ENCODE measurements at regions not wholly inside any gene's neighbourhood (a gene's known extent, or its start where the extent isn't known, plus 50 kb on each side); places are given as distances from the start of the nearest gene placed in this dataset.
"Not testable (repeated sequence)": the region's sequence is repeated elsewhere in the genome, so short reads cannot be mapped to it uniquely, and the experiment has no call there.

DNA sequence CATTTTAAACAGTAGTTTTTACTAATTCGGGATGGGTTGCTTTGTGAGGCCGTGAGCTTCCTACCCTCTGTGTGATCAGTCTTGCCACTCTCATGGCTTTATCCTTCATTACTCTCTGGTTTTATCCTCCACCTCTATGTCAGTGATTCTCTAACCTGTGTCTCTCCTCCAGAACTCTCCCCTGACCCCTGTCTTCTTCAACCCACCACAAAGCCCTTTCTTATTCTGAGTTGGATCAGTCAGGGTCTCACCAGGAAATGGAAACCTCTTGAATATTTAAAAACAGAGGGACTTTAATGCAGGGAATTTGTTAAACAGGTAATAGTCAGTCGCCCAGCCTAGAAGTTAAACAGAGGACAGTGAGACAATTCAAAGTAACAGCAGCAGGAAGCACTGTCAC lies 64.2 kb upstream of the ADPGK start:
- Histone ChIP-seq H3K27me3 (ENCODE audit: control insufficient read depth in 5 of 5, insufficient read depth in 4 of 5, low read length in 5 of 5) (peaks cover 3 to 16% (median 9%) of the 10 kb centered on the region in 5 donors), H3K27ac (ENCODE audit: low read depth, low read length) (no peak overlapping the region), H3K9me3 (ENCODE audit: control insufficient read depth in 5 of 5, low read length in 5 of 5) (no peaks in the 10 kb centered on the region), H3K4me3 (ENCODE audit: low read depth in 1 of 5, low read length in 5 of 5) (no peak overlapping the region), H3K36me3 (ENCODE audit: control insufficient read depth in 5 of 5, insufficient read depth in 5 of 5, low read length in 5 of 5) (no peaks in the 10 kb centered on the region), H3K9ac (ENCODE audit: low read length in 5 of 5) (no peak overlapping the region), H3K4me1 (ENCODE audit: control insufficient read depth in 5 of 5, insufficient read depth in 5 of 5, low read length in 5 of 5) (peaks cover 0 to 14% (median 0%) of the 10 kb centered on the region in 5 donors)

GRCh38 chr15:72847033-72847432 lies 63.5 kb upstream of the ADPGK start:
- no peak overlapping the region for H3K9ac ChIP-seq (ENCODE audit: low read length in 5 of 5)
- no peak overlapping the region for H3K27ac ChIP-seq (ENCODE audit: low read depth, low read length)
- no peaks in the 10 kb centered on the region for H3K9me3 ChIP-seq (ENCODE audit: control insufficient read depth in 5 of 5, low read length in 5 of 5)
- no peaks in the 10 kb centered on the region for H3K36me3 ChIP-seq (ENCODE audit: control insufficient read depth in 5 of 5, insufficient read depth in 5 of 5, low read length in 5 of 5)
- peaks cover 0 to 14% (median 0%) of the 10 kb centered on the region in 5 donors for H3K4me1 ChIP-seq (ENCODE audit: control insufficient read depth in 5 of 5, insufficient read depth in 5 of 5, low read length in 5 of 5)
- peaks cover 3 to 16% (median 9%) of the 10 kb centered on the region in 5 donors for H3K27me3 ChIP-seq (ENCODE audit: control insufficient read depth in 5 of 5, insufficient read depth in 4 of 5, low read length in 5 of 5)
- H3K4me3 ChIP-seq (ENCODE audit: low read depth in 1 of 5, low read length in 5 of 5) = no peak overlapping the region

- Histone ChIP-seq H3K4me3 (ENCODE audit: low read depth in 1 of 5, low read length in 5 of 5) (no peak overlapping the region), H3K36me3 (ENCODE audit: control insufficient read depth in 5 of 5, insufficient read depth in 5 of 5, low read length in 5 of 5) (no peaks in the 10 kb centered on the region), H3K27ac (ENCODE audit: low read depth, low read length) (no peak overlapping the region), H3K9ac (ENCODE audit: low read length in 5 of 5) (no peak overlapping the region), H3K27me3 (ENCODE audit: control insufficient read depth in 5 of 5, insufficient read depth in 4 of 5, low read length in 5 of 5) (peaks cover 3 to 16% (median 9%) of the 10 kb centered on the region in 5 donors), H3K9me3 (ENCODE audit: control insufficient read depth in 5 of 5, low read length in 5 of 5) (no peaks in the 10 kb centered on the region), H3K4me1 (ENCODE audit: control insufficient read depth in 5 of 5, insufficient read depth in 5 of 5, low read length in 5 of 5) (peaks cover 0 to 14% (median 0%) of the 10 kb centered on the region in 5 donors)
Measured at GRCh38 chr15:72845981-72846383, 62.4 kb upstream of the ADPGK start.

DNA sequence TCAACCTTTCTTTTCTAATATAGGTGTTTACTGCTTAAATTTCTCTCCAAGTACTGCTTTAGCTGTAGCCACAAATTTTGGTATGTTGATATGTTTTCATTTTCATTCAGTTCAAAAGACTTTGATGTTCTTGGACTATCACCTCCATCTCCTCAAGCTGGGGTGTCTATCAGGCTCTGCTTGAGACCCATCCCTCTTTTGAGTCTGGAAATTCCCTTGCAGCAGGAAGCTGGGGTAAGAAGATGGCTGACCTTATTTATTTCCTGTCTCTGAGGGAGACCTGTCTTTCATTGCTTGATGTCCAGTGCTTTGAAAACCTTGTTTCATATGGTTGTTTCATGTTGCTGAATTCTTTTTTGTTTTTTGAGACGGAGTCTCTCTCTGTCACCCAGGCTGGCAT lies 60.5 kb upstream of the ADPGK start:
- Histone ChIP-seq H3K36me3 (ENCODE audit: control insufficient read depth in 5 of 5, insufficient read depth in 5 of 5, low read length in 5 of 5) (no peaks in the 10 kb centered on the region), H3K4me3 (ENCODE audit: low read depth in 1 of 5, low read length in 5 of 5) (no peak overlapping the region), H3K4me1 (ENCODE audit: control insufficient read depth in 5 of 5, insufficient read depth in 5 of 5, low read length in 5 of 5) (peaks cover 0 to 14% (median 0%) of the 10 kb centered on the region in 5 donors), H3K9ac (ENCODE audit: low read length in 5 of 5) (no peak overlapping the region), H3K27ac (ENCODE audit: low read depth, low read length) (no peak overlapping the region), H3K27me3 (ENCODE audit: control insufficient read depth in 5 of 5, insufficient read depth in 4 of 5, low read length in 5 of 5) (peaks cover 0 to 11% (median 2%) of the 10 kb centered on the region in 5 donors), H3K9me3 (ENCODE audit: control insufficient read depth in 5 of 5, low read length in 5 of 5) (no peaks in the 10 kb centered on the region)

GRCh38 chr15:72843340-72843739 lies 59.8 kb upstream of the ADPGK start:
- H3K4me1 ChIP-seq (ENCODE audit: control insufficient read depth in 5 of 5, insufficient read depth in 5 of 5, low read length in 5 of 5) = peaks cover 0 to 14% (median 3%) of the 10 kb centered on the region in 5 donors
- H3K27ac ChIP-seq (ENCODE audit: low read depth, low read length); H3K27me3 ChIP-seq (ENCODE audit: control insufficient read depth in 5 of 5, insufficient read depth in 4 of 5, low read length in 5 of 5); H3K9me3 ChIP-seq (ENCODE audit: control insufficient read depth in 5 of 5, low read length in 5 of 5); H3K36me3 ChIP-seq (ENCODE audit: control insufficient read depth in 5 of 5, insufficient read depth in 5 of 5, low read length in 5 of 5); H3K4me3 ChIP-seq (ENCODE audit: low read depth in 1 of 5, low read length in 5 of 5); H3K9ac ChIP-seq (ENCODE audit: low read length in 5 of 5): not testable (repeated sequence)

DNA sequence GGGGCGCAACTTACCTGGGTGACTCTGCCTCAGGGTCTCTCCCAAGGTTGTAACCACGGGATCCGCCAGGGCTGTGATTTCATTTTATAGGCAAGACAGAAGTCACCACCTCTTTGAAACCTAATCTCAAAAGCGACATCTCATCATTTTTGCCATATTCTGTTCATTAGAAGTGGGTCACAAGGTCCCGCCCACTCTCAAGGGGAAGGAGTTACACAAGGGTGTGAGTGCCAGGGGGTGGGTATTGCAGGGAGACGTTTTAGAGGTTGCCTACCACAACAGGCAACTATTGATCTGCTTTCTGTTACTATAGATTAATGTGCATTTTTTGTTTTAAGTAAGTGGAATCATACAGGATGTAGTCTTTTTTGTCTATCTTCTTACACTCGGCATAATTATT lies 56.6 kb upstream of the ADPGK start:
- Histone ChIP-seq H3K27me3 (ENCODE audit: control insufficient read depth in 5 of 5, insufficient read depth in 4 of 5, low read length in 5 of 5) (no peaks in the 10 kb centered on the region), H3K4me3 (ENCODE audit: low read depth in 1 of 5, low read length in 5 of 5) (no peak overlapping the region), H3K36me3 (ENCODE audit: control insufficient read depth in 5 of 5, insufficient read depth in 5 of 5, low read length in 5 of 5) (no peaks in the 10 kb centered on the region), H3K9me3 (ENCODE audit: control insufficient read depth in 5 of 5, low read length in 5 of 5) (no peaks in the 10 kb centered on the region), H3K9ac (ENCODE audit: low read length in 5 of 5) (no peak overlapping the region), H3K27ac (ENCODE audit: low read depth, low read length) (no peak overlapping the region), H3K4me1 (ENCODE audit: control insufficient read depth in 5 of 5, insufficient read depth in 5 of 5, low read length in 5 of 5) (peaks cover 0 to 8% (median 0%) of the 10 kb centered on the region in 5 donors)

DNA sequence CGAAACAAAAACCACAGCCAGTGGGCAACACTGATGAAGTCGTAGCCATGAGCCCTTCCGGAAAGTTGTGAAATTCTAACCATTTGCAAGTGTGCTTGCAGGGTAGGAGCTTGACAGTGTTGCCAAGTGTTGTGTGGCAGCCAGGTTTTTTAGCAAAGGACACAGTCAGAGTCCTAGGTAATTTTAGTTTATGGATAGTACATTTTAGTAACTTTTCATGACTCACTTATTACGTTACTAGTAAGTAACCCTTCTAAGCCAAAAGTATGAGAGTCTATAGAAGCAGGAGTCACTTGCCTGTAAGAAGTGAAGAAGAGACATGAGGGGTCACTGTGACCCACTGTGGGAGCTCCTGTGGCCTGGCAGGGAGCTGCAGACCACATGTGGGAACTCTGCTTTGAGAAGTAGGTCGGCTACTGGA lies 54.8 kb upstream of the ADPGK start:
- H3K4me1 ChIP-seq (ENCODE audit: control insufficient read depth in 5 of 5, insufficient read depth in 5 of 5, low read length in 5 of 5) = peaks cover 0 to 8% (median 0%) of the 10 kb centered on the region in 5 donors
- H3K27me3 ChIP-seq (ENCODE audit: control insufficient read depth in 5 of 5, insufficient read depth in 4 of 5, low read length in 5 of 5) = peaks cover 0 to 2% (median 0%) of the 10 kb centered on the region in 5 donors
- peak overlapping the region in 1 of 5 donors; percentile 32 for H3K9ac ChIP-seq (ENCODE audit: low read length in 5 of 5)
- no peaks in the 10 kb centered on the region for H3K36me3 ChIP-seq (ENCODE audit: control insufficient read depth in 5 of 5, insufficient read depth in 5 of 5, low read length in 5 of 5)
- no peak overlapping the region for H3K4me3 ChIP-seq (ENCODE audit: low read depth in 1 of 5, low read length in 5 of 5)
- no peaks in the 10 kb centered on the region for H3K9me3 ChIP-seq (ENCODE audit: control insufficient read depth in 5 of 5, low read length in 5 of 5)
- H3K27ac ChIP-seq (ENCODE audit: low read depth, low read length) = no peak overlapping the region

DNA sequence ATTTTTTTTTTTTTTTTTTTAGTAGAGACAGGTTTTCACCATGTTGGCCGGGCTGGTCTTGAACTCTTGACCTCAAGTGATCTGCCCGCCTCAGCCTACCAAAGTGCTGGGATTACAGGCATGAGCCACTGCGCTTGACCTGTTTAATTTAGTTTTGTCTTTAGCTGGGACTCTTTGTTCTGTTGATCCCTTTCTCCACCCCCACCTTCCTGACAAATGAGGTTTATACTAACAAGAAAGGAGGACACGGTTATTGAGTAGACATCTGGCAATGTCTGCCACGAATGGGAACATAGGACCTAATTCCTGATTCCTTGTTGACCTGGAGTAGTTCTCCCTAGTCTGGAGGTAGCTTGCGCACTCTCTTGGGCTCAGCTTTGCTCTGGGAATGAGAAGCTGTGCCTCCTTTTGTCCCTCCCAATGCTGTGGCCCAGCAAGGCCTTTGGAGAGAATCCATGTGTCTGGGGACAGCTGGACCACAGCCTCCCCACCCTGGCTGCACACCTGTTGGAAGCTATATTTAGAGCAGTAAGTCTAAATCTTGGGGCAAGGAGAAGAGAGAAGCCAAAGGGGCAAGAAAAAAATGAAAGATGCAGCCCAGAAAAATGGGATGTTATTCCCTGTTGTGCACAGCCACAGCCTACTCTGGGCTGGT lies 53.2 kb upstream of the ADPGK start:
- Histone ChIP-seq H3K4me1 (ENCODE audit: control insufficient read depth in 5 of 5, insufficient read depth in 5 of 5, low read length in 5 of 5) (peaks cover 0 to 8% (median 0%) of the 10 kb centered on the region in 5 donors), H3K27ac (ENCODE audit: low read depth, low read length) (no peak overlapping the region), H3K4me3 (ENCODE audit: low read depth in 1 of 5, low read length in 5 of 5) (no peak overlapping the region), H3K9ac (ENCODE audit: low read length in 5 of 5) (no peak overlapping the region), H3K36me3 (ENCODE audit: control insufficient read depth in 5 of 5, insufficient read depth in 5 of 5, low read length in 5 of 5) (no peaks in the 10 kb centered on the region), H3K9me3 (ENCODE audit: control insufficient read depth in 5 of 5, low read length in 5 of 5) (no peaks in the 10 kb centered on the region), H3K27me3 (ENCODE audit: control insufficient read depth in 5 of 5, insufficient read depth in 4 of 5, low read length in 5 of 5) (peaks cover 0 to 2% (median 0%) of the 10 kb centered on the region in 5 donors)

- H3K36me3 ChIP-seq (ENCODE audit: control insufficient read depth in 5 of 5, insufficient read depth in 5 of 5, low read length in 5 of 5) = no peaks in the 10 kb centered on the region
- H3K27ac ChIP-seq (ENCODE audit: low read depth, low read length) = no peak overlapping the region
- H3K4me1 ChIP-seq (ENCODE audit: control insufficient read depth in 5 of 5, insufficient read depth in 5 of 5, low read length in 5 of 5) = peaks cover 0 to 8% (median 0%) of the 10 kb centered on the region in 5 donors
- H3K9me3 ChIP-seq (ENCODE audit: control insufficient read depth in 5 of 5, low read length in 5 of 5) = no peaks in the 10 kb centered on the region
- peaks cover 0 to 2% (median 0%) of the 10 kb centered on the region in 5 donors for H3K27me3 ChIP-seq (ENCODE audit: control insufficient read depth in 5 of 5, insufficient read depth in 4 of 5, low read length in 5 of 5)
- no peak overlapping the region for H3K4me3 ChIP-seq (ENCODE audit: low read depth in 1 of 5, low read length in 5 of 5)
- no peak overlapping the region for H3K9ac ChIP-seq (ENCODE audit: low read length in 5 of 5)
Measured at GRCh38 chr15:72835294-72835890, 51.8 kb upstream of the ADPGK start.

- Histone ChIP-seq H3K4me3 (ENCODE audit: low read depth in 1 of 5, low read length in 5 of 5) (no peak overlapping the region), H3K9ac (ENCODE audit: low read length in 5 of 5) (no peak overlapping the region), H3K27ac (ENCODE audit: low read depth, low read length) (no peak overlapping the region), H3K36me3 (ENCODE audit: control insufficient read depth in 5 of 5, insufficient read depth in 5 of 5, low read length in 5 of 5) (no peaks in the 10 kb centered on the region), H3K27me3 (ENCODE audit: control insufficient read depth in 5 of 5, insufficient read depth in 4 of 5, low read length in 5 of 5) (peaks cover 0 to 2% (median 0%) of the 10 kb centered on the region in 5 donors), H3K9me3 (ENCODE audit: control insufficient read depth in 5 of 5, low read length in 5 of 5) (no peaks in the 10 kb centered on the region), H3K4me1 (ENCODE audit: control insufficient read depth in 5 of 5, insufficient read depth in 5 of 5, low read length in 5 of 5) (peaks cover 0 to 6% (median 0%) of the 10 kb centered on the region in 5 donors)
Measured at GRCh38 chr15:72833561-72833960, 50.0 kb upstream of the ADPGK start.

All from subcutaneous abdominal adipose tissue (tissue), 5 donors.